ENCODE measurements at regions not wholly inside any gene's neighbourhood (a gene's known extent, or its start where the extent isn't known, plus 50 kb on each side); places are given as distances from the start of the nearest gene placed in this dataset.

- no peaks in the 10 kb centered on the region for H3K79me2 ChIP-seq (ENCODE audit: low read depth)
- no peak overlapping the region for H3K4me2 ChIP-seq
- BruUV-seq (replicated peaks), result no TSS peak
- no peaks in the 10 kb centered on the region for H3K9me2 ChIP-seq (ENCODE audit: insufficient read depth)
- ChIA-PET POLR2A (ENCODE audit: unreplicated experiment) (interaction anchor here (0.6 kb wide), 1 partner anchor 108 kb away, joined by 9 read pairs; no protein-coding TSS in a partner anchor), CTCF (no interaction called here)
- no peaks in the 10 kb centered on the region for H3K9me3 ChIP-seq (ENCODE audit: insufficient read depth, low read depth)
- DNase-seq, result no peak
- no peak for TF ChIP-seq EZH2 (IDR thresholded peaks at IDR 0.05; ENCODE audit: low read depth)
- TF ChIP-seq, protein P1, sequence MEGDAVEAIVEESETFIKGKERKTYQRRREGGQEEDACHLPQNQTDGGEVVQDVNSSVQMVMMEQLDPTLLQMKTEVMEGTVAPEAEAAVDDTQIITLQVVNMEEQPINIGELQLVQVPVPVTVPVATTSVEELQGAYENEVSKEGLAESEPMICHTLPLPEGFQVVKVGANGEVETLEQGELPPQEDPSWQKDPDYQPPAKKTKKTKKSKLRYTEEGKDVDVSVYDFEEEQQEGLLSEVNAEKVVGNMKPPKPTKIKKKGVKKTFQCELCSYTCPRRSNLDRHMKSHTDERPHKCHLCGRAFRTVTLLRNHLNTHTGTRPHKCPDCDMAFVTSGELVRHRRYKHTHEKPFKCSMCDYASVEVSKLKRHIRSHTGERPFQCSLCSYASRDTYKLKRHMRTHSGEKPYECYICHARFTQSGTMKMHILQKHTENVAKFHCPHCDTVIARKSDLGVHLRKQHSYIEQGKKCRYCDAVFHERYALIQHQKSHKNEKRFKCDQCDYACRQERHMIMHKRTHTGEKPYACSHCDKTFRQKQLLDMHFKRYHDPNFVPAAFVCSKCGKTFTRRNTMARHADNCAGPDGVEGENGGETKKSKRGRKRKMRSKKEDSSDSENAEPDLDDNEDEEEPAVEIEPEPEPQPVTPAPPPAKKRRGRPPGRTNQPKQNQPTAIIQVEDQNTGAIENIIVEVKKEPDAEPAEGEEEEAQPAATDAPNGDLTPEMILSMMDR (conservative IDR thresholded peaks at IDR 0.05), result no peak
- intact Hi-C loops (cut with micrococcal nuclease; ENCODE audit: unreplicated experiment), result no loop called here
- peaks cover 37% of the 10 kb centered on the region for H3K27me3 ChIP-seq (ENCODE audit: insufficient read depth, low read depth)
- no peaks in the 10 kb centered on the region for H3K4me1 ChIP-seq (replicated peaks; ENCODE audit: insufficient read depth)
- no peaks in the 10 kb centered on the region for H4K20me1 ChIP-seq (ENCODE audit: insufficient read depth)
- H3K27ac ChIP-seq, result no peak overlapping the region
- H3K4me3 ChIP-seq, result no peak overlapping the region
- H3K36me3 ChIP-seq (ENCODE audit: low read depth), result no peaks in the 10 kb centered on the region
- no peak overlapping the region for H2AFZ ChIP-seq
- H3F3A ChIP-seq (ENCODE audit: insufficient read depth, low read depth), result no peaks in the 10 kb centered on the region
Measured at GRCh38 chr10:69692267-69692666, 62.2 kb downstream of the FAM241B start.

- intact Hi-C loops (cut with micrococcal nuclease; ENCODE audit: unreplicated experiment), result no loop called here
- Histone ChIP-seq H3F3A (ENCODE audit: insufficient read depth, low read depth) (no peaks in the 10 kb centered on the region), H3K79me2 (ENCODE audit: low read depth) (no peaks in the 10 kb centered on the region), H4K20me1 (ENCODE audit: insufficient read depth) (no peaks in the 10 kb centered on the region), H3K9me2 (ENCODE audit: insufficient read depth) (no peaks in the 10 kb centered on the region), H3K36me3 (ENCODE audit: low read depth) (no peaks in the 10 kb centered on the region), H2AFZ (no peak overlapping the region), H3K4me1 (replicated peaks; ENCODE audit: insufficient read depth) (no peaks in the 10 kb centered on the region), H3K27ac (no peak overlapping the region), H3K9me3 (ENCODE audit: insufficient read depth, low read depth) (no peaks in the 10 kb centered on the region), H3K4me2 (no peak overlapping the region), H3K27me3 (ENCODE audit: insufficient read depth, low read depth) (peaks cover 37% of the 10 kb centered on the region), H3K4me3 (no peak overlapping the region)
- ChIA-PET POLR2A (ENCODE audit: unreplicated experiment) (no interaction called here), CTCF (no interaction called here)
- BruUV-seq (replicated peaks), result no TSS peak
- DNase-seq, result no peak
- TF ChIP-seq, protein P1 (conservative IDR thresholded peaks at IDR 0.05), result no peak
- TF ChIP-seq EZH2 (IDR thresholded peaks at IDR 0.05; ENCODE audit: low read depth), result no peak
Measured at GRCh38 chr10:69692891-69693290, 62.8 kb downstream of the FAM241B start.

DNA sequence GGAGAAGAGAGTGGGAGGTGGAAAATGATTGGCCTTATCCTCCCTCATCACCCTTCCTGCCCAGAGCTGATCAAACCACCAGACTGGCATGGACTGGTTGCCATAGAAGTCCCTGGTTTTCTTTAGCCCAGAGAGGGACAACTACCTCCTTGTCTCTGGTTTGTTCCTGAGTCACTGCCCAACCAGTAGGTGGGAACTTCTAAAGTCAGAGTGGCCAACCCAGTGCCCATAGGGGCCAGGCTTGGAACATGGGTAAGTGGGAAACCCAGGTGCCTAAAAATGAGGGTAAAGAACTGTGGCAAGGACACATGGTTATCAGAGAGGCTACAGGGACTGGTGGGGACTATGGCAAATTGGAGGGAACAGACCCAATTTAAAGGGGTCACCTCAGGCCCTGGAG, 63.8 kb downstream of the FAM241B start:
- no peaks in the 10 kb centered on the region for H3K79me2 ChIP-seq (ENCODE audit: low read depth)
- H3K9me2 ChIP-seq (ENCODE audit: insufficient read depth), result no peaks in the 10 kb centered on the region
- ChIA-PET CTCF (no interaction called here), POLR2A (ENCODE audit: unreplicated experiment) (no interaction called here)
- BruUV-seq (replicated peaks), result no TSS peak
- no peaks in the 10 kb centered on the region for H3K4me1 ChIP-seq (replicated peaks; ENCODE audit: insufficient read depth)
- H3K27me3 ChIP-seq (ENCODE audit: insufficient read depth, low read depth), result peaks cover 37% of the 10 kb centered on the region
- no peaks in the 10 kb centered on the region for H3F3A ChIP-seq (ENCODE audit: insufficient read depth, low read depth)
- no peaks in the 10 kb centered on the region for H3K36me3 ChIP-seq (ENCODE audit: low read depth)
- H2AFZ ChIP-seq, result no peak overlapping the region
- H3K4me3 ChIP-seq, result no peak overlapping the region
- H3K27ac ChIP-seq, result no peak overlapping the region
- intact Hi-C loops (cut with micrococcal nuclease; ENCODE audit: unreplicated experiment), result no loop called here
- H3K9me3 ChIP-seq (ENCODE audit: insufficient read depth, low read depth), result no peaks in the 10 kb centered on the region
- no peak for DNase-seq
- no peaks in the 10 kb centered on the region for H4K20me1 ChIP-seq (ENCODE audit: insufficient read depth)
- TF ChIP-seq, protein P1 (conservative IDR thresholded peaks at IDR 0.05), result no peak
- TF ChIP-seq EZH2 (IDR thresholded peaks at IDR 0.05; ENCODE audit: low read depth), result no peak
- H3K4me2 ChIP-seq, result no peak overlapping the region

Data from PC-9 (cell line).